ENCODE measurements at regions not wholly inside any gene's neighbourhood (a gene's known extent, or its start where the extent isn't known, plus 50 kb on each side); places are given as distances from the start of the nearest gene placed in this dataset.

- no peak for TF ChIP-seq CTCF (IDR thresholded peaks at IDR 0.05)
- no peak for TF ChIP-seq TCF7L2 (IDR thresholded peaks at IDR 0.05; ENCODE audit: low read depth, low read length)
- no peak for TF ChIP-seq POLR2AphosphoS5 (IDR thresholded peaks at IDR 0.05; ENCODE audit: low read depth, low read length)
Observed at GRCh38 chr5:152269533-152269932, 135.5 kb downstream of the NMUR2 start.
